DOHH2 (cell line): ENCODE measurements at regions not wholly inside any gene's neighbourhood (a gene's known extent, or its start where the extent isn't known, plus 50 kb on each side); places are given as distances from the start of the nearest gene placed in this dataset.

Source experiments
- H3F3A ChIP-seq: fragments of 200-600 bp; sonication (generic), shearing (Covaris generic); 2 replicates; pipeline ENCODE4 v1.6.0; 2016; ENCODE audit warnings: antibody characterized with exemption, mild to moderate bottlenecking; ENCODE audit not compliant: control insufficient read depth, insufficient read depth
- H3K27ac ChIP-seq: fragments of 200-600 bp; sonication (generic); 2 replicates; pipeline ENCODE4 v1.5.1; 2014; ENCODE audit warnings: low read depth, mild to moderate bottlenecking, low read length, moderate library complexity
- H3K27me3 ChIP-seq: fragments of 200-600 bp; sonication (generic); 2 replicates; pipeline ENCODE4 v1.6.1; 2014; ENCODE audit warnings: mild to moderate bottlenecking, low read length, mixed read lengths; ENCODE audit not compliant: control insufficient read depth
- H3K36me3 ChIP-seq: fragments of 200-600 bp; sonication (generic); 2 replicates; pipeline ENCODE4 v1.6.1; 2014; ENCODE audit warnings: mild to moderate bottlenecking, low read length, moderate library complexity, mixed read lengths; ENCODE audit not compliant: control insufficient read depth
- H3K4me1 ChIP-seq: fragments of 200-600 bp; sonication (generic); 2 replicates; pipeline ENCODE4 v1.6.1; 2014; ENCODE audit warnings: mild to moderate bottlenecking, low read length, mixed read lengths; ENCODE audit not compliant: control insufficient read depth
- H3K4me2 ChIP-seq: fragments of 200-600 bp; sonication (generic); 2 replicates; pipeline ENCODE4 v1.6.0; 2014; ENCODE audit warnings: mild to moderate bottlenecking, low read length, moderate library complexity
- H3K4me3 ChIP-seq: fragments of 200-600 bp; sonication (generic); 2 replicates; pipeline ENCODE4 v1.5.1; 2014; ENCODE audit warnings: mild to moderate bottlenecking, low read length, mixed read lengths
- H3K79me2 ChIP-seq: fragments of 200-600 bp; sonication (generic); 2 replicates; pipeline ENCODE4 v1.6.1; 2014; ENCODE audit warnings: mild to moderate bottlenecking, low read length, mixed read lengths; ENCODE audit not compliant: control insufficient read depth
- H3K9me2 ChIP-seq: fragments of 200-600 bp; sonication (generic); replicated peaks from 2 replicates; pipeline ENCODE4 v1.6.1; 2014; ENCODE audit warnings: mild to moderate bottlenecking, low read length, mixed read lengths; ENCODE audit not compliant: control insufficient read depth
- H3K9me3 ChIP-seq: fragments of 200-600 bp; sonication (generic); 2 replicates; pipeline ENCODE4 v1.6.1; 2014; ENCODE audit warnings: antibody characterized with exemption, low read length, mixed read lengths; ENCODE audit not compliant: control insufficient read depth, insufficient read depth
- H4K20me1 ChIP-seq: fragments of 200-600 bp; sonication (generic); 2 replicates; pipeline ENCODE4 v1.6.0; 2014; ENCODE audit warnings: low read depth, mild to moderate bottlenecking, antibody characterized with exemption, low read length, moderate library complexity; ENCODE audit not compliant: control insufficient read depth, insufficient read depth
- EZH2phosphoT487 ChIP-seq: fragments of 200-600 bp; sonication (generic); IDR thresholded peaks from 2 replicates; pipeline ENCODE4 v1.6.1; 2017; ENCODE audit warnings: borderline replicate concordance, mild to moderate bottlenecking, antibody characterized with exemption, low read length, moderate library complexity, mixed read lengths
- TF ChIP-seq, protein P1 (sequence below): fragments of 200-600 bp; sonication (generic); IDR thresholded peaks from one replicate; pipeline ENCODE4 v1.5.1; 2014; ENCODE audit warnings: antibody characterized with exemption, mild to moderate bottlenecking, low read depth, low read length; ENCODE audit not compliant: poor library complexity, severe bottlenecking

DNA sequence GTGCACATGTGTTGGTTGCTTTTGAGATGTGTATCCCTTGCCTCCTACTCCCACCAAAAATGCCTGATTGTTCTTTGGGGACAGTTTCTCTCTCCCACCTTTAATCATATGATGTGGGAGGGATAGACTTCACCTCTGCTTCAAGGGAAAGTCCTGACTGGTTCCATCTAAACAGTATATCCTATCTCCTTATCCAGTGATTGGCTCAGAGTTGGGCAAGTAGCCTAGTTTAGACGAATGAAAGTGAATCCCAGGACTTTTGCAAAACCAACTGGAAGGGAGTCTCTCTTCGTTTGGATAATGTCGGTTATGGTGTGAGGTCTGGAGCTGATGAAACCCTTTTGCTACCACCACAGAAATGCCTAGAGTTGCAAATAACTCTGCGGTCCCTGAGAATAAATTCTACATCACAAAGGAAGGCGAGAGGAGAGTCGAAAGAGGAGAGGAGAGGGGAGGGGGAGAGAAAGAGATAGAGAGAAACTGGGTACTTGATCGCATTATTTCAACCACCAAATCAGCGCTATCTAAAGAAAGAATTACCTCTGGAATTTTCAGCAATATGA, 77.1 kb upstream of the SALL1 start:
- no peaks in the 10 kb centered on the region for H3F3A ChIP-seq
- no peaks in the 10 kb centered on the region for H3K9me2 ChIP-seq
- H3K4me1 ChIP-seq: no peaks in the 10 kb centered on the region
- no peak overlapping the region for H3K4me2 ChIP-seq
- H3K9me3 ChIP-seq: no peaks in the 10 kb centered on the region
- TF ChIP-seq, protein P1, sequence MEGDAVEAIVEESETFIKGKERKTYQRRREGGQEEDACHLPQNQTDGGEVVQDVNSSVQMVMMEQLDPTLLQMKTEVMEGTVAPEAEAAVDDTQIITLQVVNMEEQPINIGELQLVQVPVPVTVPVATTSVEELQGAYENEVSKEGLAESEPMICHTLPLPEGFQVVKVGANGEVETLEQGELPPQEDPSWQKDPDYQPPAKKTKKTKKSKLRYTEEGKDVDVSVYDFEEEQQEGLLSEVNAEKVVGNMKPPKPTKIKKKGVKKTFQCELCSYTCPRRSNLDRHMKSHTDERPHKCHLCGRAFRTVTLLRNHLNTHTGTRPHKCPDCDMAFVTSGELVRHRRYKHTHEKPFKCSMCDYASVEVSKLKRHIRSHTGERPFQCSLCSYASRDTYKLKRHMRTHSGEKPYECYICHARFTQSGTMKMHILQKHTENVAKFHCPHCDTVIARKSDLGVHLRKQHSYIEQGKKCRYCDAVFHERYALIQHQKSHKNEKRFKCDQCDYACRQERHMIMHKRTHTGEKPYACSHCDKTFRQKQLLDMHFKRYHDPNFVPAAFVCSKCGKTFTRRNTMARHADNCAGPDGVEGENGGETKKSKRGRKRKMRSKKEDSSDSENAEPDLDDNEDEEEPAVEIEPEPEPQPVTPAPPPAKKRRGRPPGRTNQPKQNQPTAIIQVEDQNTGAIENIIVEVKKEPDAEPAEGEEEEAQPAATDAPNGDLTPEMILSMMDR: no peak
- TF ChIP-seq EZH2phosphoT487: no peak
- H3K4me3 ChIP-seq: no peak overlapping the region
- H3K36me3 ChIP-seq: no peaks in the 10 kb centered on the region
- H3K27me3 ChIP-seq: no peaks in the 10 kb centered on the region
- H3K79me2 ChIP-seq: no peaks in the 10 kb centered on the region
- H3K27ac ChIP-seq: no peak overlapping the region
- H4K20me1 ChIP-seq: no peaks in the 10 kb centered on the region

DNA sequence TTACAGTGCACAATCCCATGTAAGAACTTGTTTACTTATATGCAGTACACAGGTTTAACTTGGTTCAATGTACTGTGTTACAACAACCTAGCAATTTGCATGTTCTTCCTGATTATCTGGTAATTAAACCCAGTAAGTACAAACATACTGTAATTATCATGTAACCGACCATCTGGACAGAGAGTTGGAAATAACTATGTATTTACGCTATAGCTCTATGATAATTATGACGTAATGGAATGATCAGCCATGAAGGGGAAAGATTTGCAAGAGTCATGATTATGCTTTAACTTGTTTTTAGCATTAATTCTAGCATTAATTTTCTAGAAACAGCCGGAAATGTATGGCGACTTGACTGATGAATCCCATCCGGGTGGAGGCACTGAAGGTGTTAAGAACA, 74.8 kb upstream of the SALL1 start:
- Histone ChIP-seq H3K4me3 (no peak overlapping the region), H4K20me1 (no peaks in the 10 kb centered on the region), H3K9me2 (no peaks in the 10 kb centered on the region), H3K4me2 (no peak overlapping the region), H3F3A (no peaks in the 10 kb centered on the region), H3K36me3 (no peaks in the 10 kb centered on the region), H3K9me3 (no peaks in the 10 kb centered on the region), H3K27me3 (no peaks in the 10 kb centered on the region), H3K79me2 (no peaks in the 10 kb centered on the region), H3K4me1 (no peaks in the 10 kb centered on the region), H3K27ac (no peak overlapping the region)
- TF ChIP-seq, protein P1: no peak
- TF ChIP-seq EZH2phosphoT487: no peak

DNA sequence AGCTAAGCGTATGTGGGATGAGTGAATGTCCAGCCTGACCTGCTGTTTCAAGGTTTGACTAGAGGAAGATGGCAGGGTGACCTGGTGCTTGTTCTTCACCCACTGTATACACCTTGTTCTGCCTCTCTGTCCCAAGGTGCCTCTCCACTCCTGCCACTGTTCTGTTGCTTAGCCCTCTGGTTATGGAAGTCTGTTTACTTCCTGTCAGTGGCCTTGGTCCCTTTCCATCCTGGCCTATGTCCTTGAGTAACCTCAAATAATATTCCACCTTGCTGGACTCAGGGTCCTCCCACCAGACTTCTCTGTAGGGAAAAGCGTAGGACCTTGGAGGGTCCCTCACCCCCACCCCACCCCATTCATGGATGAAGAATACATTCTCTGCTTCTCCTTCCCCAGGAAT, 73.2 kb upstream of the SALL1 start:
- H3K9me3 ChIP-seq: no peaks in the 10 kb centered on the region
- H3K4me3 ChIP-seq: no peak overlapping the region
- H3K79me2 ChIP-seq: no peaks in the 10 kb centered on the region
- H3F3A ChIP-seq: no peaks in the 10 kb centered on the region
- H3K27ac ChIP-seq: no peak overlapping the region
- no peaks in the 10 kb centered on the region for H3K9me2 ChIP-seq
- no peaks in the 10 kb centered on the region for H3K4me1 ChIP-seq
- no peaks in the 10 kb centered on the region for H3K27me3 ChIP-seq
- no peak overlapping the region for H3K4me2 ChIP-seq
- no peaks in the 10 kb centered on the region for H3K36me3 ChIP-seq
- no peaks in the 10 kb centered on the region for H4K20me1 ChIP-seq
- TF ChIP-seq, protein P1: no peak
- no peak for TF ChIP-seq EZH2phosphoT487

DNA sequence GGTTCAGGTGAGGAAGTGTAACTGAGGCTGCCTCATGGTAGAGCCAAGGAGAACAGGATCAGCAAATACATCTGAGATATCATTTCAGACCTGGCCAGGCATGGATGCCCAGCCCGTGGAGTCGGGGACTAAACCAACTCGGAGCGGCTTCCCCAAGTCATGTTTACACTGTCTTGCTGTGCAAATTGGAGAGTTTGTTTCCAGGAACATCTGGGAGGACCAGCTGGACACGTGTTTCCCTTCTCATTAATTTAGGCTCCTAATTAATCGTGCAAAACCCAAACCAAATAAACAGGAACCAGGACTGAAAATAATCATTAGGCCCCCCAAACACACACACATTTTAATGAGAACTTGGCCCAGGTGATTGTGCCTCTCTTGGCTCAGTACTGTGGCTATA, 70.9 kb upstream of the SALL1 start:
- no peaks in the 10 kb centered on the region for H3K79me2 ChIP-seq
- H3K4me1 ChIP-seq: no peaks in the 10 kb centered on the region
- H3K27me3 ChIP-seq: no peaks in the 10 kb centered on the region
- no peaks in the 10 kb centered on the region for H3K9me3 ChIP-seq
- no peak overlapping the region for H3K4me3 ChIP-seq
- no peaks in the 10 kb centered on the region for H3F3A ChIP-seq
- no peaks in the 10 kb centered on the region for H3K9me2 ChIP-seq
- no peak overlapping the region for H3K27ac ChIP-seq
- H4K20me1 ChIP-seq: no peaks in the 10 kb centered on the region
- H3K36me3 ChIP-seq: no peaks in the 10 kb centered on the region
- no peak overlapping the region for H3K4me2 ChIP-seq
- TF ChIP-seq EZH2phosphoT487: no peak
- TF ChIP-seq, protein P1: no peak
